Thymus (tissue), 11 donors: ENCODE measurements at regions not wholly inside any gene's neighbourhood (a gene's known extent, or its start where the extent isn't known, plus 50 kb on each side); places are given as distances from the start of the nearest gene placed in this dataset.

ENCODE experiments used
- DNase-seq, 9 donors: peaks; one replicate each; pipeline ENCODE4 v3.0.0-alpha.2; 2013; ENCODE audit warnings: low spot score in 9 of 9, low read depth in 6 of 9, missing footprints in 1 of 9
- H3K27ac ChIP-seq, 2 donors: one replicate each; pipeline ENCODE4 v1.5.1; 2013; ENCODE audit warnings: control low read depth in 1 of 2, low read depth in 1 of 2, low read length in 1 of 2, mild to moderate bottlenecking in 1 of 2, moderate library complexity in 1 of 2
- H3K27me3 ChIP-seq, 2 donors: one replicate each; pipeline ENCODE4 v1.5.1; 2013; ENCODE audit warnings: low read length in 1 of 2; ENCODE audit not compliant: control insufficient read depth in 2 of 2, insufficient read depth in 1 of 2
- H3K36me3 ChIP-seq, 2 donors: one replicate each; pipeline ENCODE4 v1.5.1; 2013; ENCODE audit warnings: low read length in 1 of 2, mild to moderate bottlenecking in 1 of 2, moderate library complexity in 1 of 2; ENCODE audit not compliant: control insufficient read depth in 2 of 2, insufficient read depth in 2 of 2
- H3K4me1 ChIP-seq, 2 donors: one replicate each; pipeline ENCODE4 v1.5.1; 2013; ENCODE audit warnings: low read length in 2 of 2; ENCODE audit not compliant: control insufficient read depth in 2 of 2, insufficient read depth in 2 of 2
- H3K4me3 ChIP-seq, 2 donors: one replicate each; pipeline ENCODE4 v1.5.1; 2013; ENCODE audit warnings: low read length in 2 of 2, control low read depth in 1 of 2, mild to moderate bottlenecking in 1 of 2
- H3K9me3 ChIP-seq, 2 donors: one replicate each; pipeline ENCODE4 v1.5.1; 2013; ENCODE audit warnings: low read length in 1 of 2, mild to moderate bottlenecking in 1 of 2; ENCODE audit not compliant: control insufficient read depth in 2 of 2, insufficient read depth in 1 of 2
- WGBS: extraction: QIAGEN DNeasy Blood & Tissue Kit; methylation state at CpG from one replicate; pipeline ENCODE4 v1.1.7; 2013; 5-methylcytosine and 5-hydroxymethylcytosine counted together
- donor health status: healthy.

DNA sequence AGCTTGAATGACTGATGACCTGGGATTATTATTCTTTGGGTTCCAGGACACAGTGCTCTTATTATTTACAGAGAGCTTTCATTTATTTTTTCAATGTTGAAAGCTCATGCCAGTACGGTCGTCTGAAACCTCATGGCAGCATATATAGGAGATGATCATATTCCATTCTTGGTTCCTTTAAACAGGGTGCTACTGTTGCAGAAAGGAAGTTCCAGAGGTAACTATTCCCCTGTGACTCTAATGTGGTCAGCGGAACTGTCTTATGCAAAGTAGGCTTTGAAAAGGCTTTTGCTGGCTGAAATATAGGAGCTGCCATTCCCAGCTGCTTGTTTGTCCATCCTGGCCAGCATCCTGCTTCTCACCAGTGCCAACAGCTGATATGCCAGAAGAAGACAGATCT lies 208.3 kb upstream of the LEF1 start:
- WGBS = 93% methylated on average over 3 of the region's 3 CpGs
- no peaks in the 10 kb centered on the region for H3K36me3 ChIP-seq
- no peaks in the 10 kb centered on the region for H3K27me3 ChIP-seq
- H3K9me3 ChIP-seq = peaks cover 0 to 7% of the 10 kb centered on the region in 2 donors
- DNase-seq = no peak
- H3K27ac ChIP-seq = no peak overlapping the region
- no peak overlapping the region for H3K4me3 ChIP-seq
- peaks cover 17 to 62% of the 10 kb centered on the region in 2 donors for H3K4me1 ChIP-seq

DNA sequence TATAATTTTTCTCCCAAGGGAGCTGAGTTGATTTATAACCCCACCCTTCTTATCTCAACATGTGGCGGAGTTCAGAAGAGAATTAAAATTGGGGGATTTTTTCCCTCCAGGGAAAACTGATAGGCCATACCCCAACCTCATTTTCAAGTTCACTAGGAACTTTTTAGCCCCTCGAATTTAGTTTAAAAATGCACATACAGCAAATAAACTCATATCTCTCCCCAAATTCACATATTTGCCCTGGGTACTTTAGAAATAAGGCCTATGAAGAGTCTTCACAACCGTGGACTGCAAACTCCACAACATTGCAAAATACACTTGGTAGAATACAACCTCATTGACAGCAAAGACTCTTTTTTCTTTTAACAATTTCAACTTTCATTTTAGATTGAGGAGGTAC lies 206.7 kb upstream of the LEF1 start:
- 96% methylated on average over 3 of the region's 3 CpGs for WGBS
- no peak for DNase-seq
- peaks cover 0 to 3% of the 10 kb centered on the region in 2 donors for H3K9me3 ChIP-seq
- no peak overlapping the region for H3K4me3 ChIP-seq
- no peak overlapping the region for H3K27ac ChIP-seq
- peaks cover 26 to 69% of the 10 kb centered on the region in 2 donors for H3K4me1 ChIP-seq
- no peaks in the 10 kb centered on the region for H3K27me3 ChIP-seq
- no peaks in the 10 kb centered on the region for H3K36me3 ChIP-seq

DNA sequence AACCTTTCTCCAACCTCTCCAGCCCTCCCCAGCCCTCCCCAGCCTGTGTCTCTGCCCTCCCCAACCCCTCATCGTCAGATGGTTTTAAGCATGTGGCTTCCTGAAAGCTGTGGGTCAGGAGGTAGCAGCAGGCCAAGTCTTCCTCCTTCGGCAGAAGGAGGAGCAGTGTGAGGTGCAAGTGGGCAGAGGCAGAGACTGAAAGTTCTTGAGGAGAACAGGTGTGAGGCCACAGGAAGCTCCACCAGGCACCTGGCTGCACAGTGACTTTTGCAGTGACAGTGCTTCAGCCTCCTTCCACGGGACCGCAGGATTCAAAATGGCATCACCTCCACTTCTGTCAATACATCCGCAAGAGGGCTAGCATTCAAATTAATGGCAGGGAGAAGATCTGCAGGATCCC lies 203.9 kb upstream of the LEF1 start:
- DNase-seq = peak; percentile 64 to 93 (median 77)

DNA sequence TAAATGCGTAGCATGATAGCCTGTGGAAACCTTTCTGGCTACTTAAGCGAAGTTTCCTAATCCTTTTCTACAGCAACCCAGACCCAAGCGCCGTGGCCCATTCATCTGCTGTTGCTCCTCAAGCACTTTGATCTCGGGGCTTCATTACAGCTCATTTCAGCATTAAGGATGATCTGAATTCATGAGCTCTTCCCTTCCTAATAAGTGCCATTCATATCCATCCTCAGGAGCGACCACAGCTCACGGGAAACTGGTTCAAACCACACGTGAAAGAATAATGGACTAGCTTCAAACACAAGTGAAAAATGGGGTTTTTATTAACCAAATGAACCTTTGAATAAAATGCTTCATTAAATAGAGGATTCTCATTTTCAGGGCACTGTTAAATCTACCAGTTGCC lies 202.6 kb upstream of the LEF1 start:
- Histone ChIP-seq H3K9me3 (no peaks in the 10 kb centered on the region), H3K4me3 (no peak overlapping the region), H3K27me3 (no peaks in the 10 kb centered on the region), H3K4me1 (peaks cover 34 to 81% of the 10 kb centered on the region in 2 donors), H3K36me3 (no peaks in the 10 kb centered on the region), H3K27ac (peak overlapping the region in 1 of 2 donors; percentile 80)
- DNase-seq = peak in 1 of 9 donors; percentile 39
- 68% methylated on average over 8 of the region's 8 CpGs for WGBS

More for the DNA sequence above, 203.9 kb upstream of the LEF1 start:
- WGBS = 11% methylated on average over 5 of the region's 5 CpGs
- Histone ChIP-seq H3K36me3 (no peaks in the 10 kb centered on the region), H3K4me1 (peaks cover 34 to 83% of the 10 kb centered on the region in 2 donors), H3K4me3 (no peak overlapping the region), H3K27ac (peak overlapping the region; percentile 67 to 80), H3K9me3 (no peaks in the 10 kb centered on the region), H3K27me3 (no peaks in the 10 kb centered on the region)

DNA sequence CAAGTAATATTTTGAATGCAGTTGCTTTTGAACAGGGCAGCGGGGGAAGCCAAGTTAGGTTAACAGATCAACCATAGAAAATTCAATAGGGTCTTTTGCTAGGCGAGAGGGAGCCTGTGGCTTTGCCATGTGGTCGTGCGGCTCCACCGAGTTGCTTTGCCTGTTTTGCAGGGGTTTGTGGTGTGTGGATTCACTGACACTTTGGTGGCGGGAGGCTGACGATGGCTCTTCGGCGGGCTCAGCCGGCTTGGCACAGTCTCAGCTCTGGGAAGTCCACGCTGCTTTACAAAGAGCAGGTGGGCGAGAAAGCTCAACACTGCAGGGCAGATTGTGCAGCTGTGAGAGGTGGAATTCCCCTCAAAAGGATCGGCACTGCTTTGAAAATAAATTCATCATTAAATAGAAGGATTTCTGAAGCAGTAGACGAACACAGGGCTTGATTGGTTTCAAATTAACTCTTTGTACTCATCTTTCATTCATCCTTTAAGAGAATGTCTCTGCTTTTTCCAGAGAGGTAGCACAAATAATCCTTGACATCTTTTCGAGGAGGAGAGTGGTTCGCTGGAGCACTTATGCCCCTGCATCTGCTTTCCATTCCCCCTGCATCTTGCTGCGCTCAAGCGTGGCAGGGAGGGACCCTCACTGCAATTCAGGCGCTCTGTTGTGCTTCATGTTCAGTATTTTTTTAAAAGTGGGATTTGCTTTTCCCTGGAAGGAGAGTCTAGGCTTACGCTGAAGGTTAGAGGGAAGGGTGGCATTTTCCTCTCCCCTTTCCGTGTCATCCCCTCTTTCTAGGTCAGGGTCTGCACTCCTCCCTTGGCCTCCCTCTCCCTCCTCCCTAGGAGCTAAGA lies 201.8 kb upstream of the LEF1 start:
- no peaks in the 10 kb centered on the region for H3K36me3 ChIP-seq
- DNase-seq = peak in 3 of 9 donors; percentile 54 to 77 (median 56)
- no peaks in the 10 kb centered on the region for H3K27me3 ChIP-seq
- WGBS = 30% methylated on average over 21 of the region's 21 CpGs
- peaks cover 34 to 83% of the 10 kb centered on the region in 2 donors for H3K4me1 ChIP-seq
- H3K27ac ChIP-seq = peak overlapping the region; percentile 80 to 84
- H3K9me3 ChIP-seq = no peaks in the 10 kb centered on the region
- H3K4me3 ChIP-seq = peak overlapping the region in 1 of 2 donors; percentile 36

DNA sequence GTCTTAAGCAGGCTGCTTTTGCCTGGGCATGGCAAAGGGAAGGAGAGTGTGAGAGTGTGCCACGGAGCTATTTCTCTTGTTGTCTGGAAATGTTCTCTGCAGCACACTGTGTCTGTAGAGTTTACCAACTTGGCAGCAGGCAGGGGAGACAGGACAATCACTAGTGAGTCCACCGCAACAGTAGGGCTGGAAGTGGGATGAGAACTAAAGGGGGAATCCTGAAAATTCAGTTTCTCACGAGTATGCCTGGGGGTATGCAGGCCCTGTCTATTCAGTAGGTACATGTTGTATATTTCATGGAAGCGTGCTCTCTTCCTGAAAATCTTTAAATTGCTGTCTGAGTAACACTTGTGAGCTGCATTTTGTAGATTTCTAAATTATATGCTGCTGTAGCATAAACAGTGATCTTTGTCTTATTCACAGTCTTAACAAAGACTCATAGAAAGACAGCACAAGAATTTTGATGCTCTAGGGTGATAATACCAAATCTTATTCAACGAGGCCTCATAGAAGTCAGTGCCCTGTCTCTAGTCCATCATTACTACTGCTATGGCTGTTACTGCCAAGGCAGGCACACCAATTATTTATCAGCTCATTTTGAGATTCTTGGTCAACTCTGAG lies 200.4 kb upstream of the LEF1 start:
- peaks cover 34 to 87% of the 10 kb centered on the region in 2 donors for H3K4me1 ChIP-seq
- no peaks in the 10 kb centered on the region for H3K9me3 ChIP-seq
- no peak overlapping the region for H3K4me3 ChIP-seq
- H3K27ac ChIP-seq = peak overlapping the region in 1 of 2 donors; percentile 80
- H3K36me3 ChIP-seq = no peaks in the 10 kb centered on the region
- no peaks in the 10 kb centered on the region for H3K27me3 ChIP-seq
- 89% methylated on average over 5 of the region's 5 CpGs for WGBS
- DNase-seq = no peak

DNA sequence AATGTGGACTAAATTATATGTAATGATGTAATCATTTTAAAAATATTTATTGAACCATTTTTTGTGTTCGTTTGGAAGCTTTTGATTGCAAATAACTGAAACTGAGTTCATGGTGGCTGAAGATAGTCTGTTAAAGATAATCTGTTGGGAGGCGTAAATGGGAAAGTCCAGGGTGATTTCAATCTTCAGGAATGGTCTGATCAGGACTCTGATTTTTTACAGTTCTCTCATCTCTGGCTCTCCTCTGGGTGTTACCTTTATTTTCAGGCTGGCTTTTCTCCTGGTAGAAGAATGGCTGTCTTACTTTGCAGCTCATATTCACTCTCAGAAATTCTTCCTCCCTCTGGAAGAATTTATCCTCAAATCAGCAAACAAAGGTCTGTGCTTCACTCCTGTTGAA lies 199.0 kb upstream of the LEF1 start:
- no peaks in the 10 kb centered on the region for H3K36me3 ChIP-seq
- no peaks in the 10 kb centered on the region for H3K27me3 ChIP-seq
- H3K9me3 ChIP-seq = no peaks in the 10 kb centered on the region
- DNase-seq = no peak
- 99% methylated on average over 2 of the region's 2 CpGs for WGBS
- peaks cover 38 to 87% of the 10 kb centered on the region in 2 donors for H3K4me1 ChIP-seq
- no peak overlapping the region for H3K27ac ChIP-seq
- no peak overlapping the region for H3K4me3 ChIP-seq

DNA sequence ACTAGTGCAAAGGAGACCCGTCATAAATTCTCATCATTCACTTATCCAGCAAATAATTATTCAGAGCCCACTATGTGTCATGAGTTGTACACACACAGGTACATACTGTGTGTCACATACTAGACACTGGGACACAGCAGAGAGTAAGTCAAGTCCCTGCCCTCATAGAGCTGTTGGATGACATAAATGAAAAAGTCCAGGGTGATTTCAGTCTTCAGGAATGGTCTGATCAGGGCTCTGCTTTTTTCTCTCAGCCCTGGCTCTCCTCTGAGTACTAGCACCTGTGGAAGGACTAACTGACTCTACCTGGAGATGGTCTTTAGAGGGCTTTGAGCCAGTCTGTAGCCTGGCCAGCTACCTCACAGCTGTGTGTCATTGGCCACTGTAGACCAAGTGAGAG lies 198.0 kb upstream of the LEF1 start:
- peak overlapping the region in 1 of 2 donors; percentile 3 for H3K27ac ChIP-seq
- peaks cover 40 to 86% of the 10 kb centered on the region in 2 donors for H3K4me1 ChIP-seq
- no peak overlapping the region for H3K4me3 ChIP-seq
- WGBS = 95% methylated on average over 1 of the region's 1 CpG
- H3K27me3 ChIP-seq = no peaks in the 10 kb centered on the region
- no peaks in the 10 kb centered on the region for H3K9me3 ChIP-seq
- no peak for DNase-seq
- no peaks in the 10 kb centered on the region for H3K36me3 ChIP-seq

DNA sequence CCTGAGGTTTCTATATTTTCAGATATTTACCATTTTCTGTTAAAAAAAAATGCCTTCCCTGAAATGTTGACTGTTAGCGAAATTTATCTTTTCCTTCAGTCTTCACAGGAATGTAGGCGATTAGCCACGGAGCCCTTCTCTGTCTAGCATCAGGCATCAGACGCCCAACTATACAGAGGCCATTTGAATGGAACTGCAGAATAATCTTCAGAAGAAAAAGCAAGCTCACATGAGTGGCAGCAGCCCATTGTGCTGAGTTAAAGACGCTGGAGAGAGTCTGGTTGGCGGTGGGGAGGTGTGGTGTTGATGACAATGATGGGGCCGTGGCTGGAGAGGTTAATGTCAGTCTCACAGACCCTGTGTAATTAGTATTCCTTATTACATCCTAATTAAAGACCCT lies 196.8 kb upstream of the LEF1 start:
- Histone ChIP-seq H3K27me3 (no peaks in the 10 kb centered on the region), H3K4me1 (peaks cover 39 to 86% of the 10 kb centered on the region in 2 donors), H3K27ac (no peak overlapping the region), H3K9me3 (no peaks in the 10 kb centered on the region), H3K36me3 (no peaks in the 10 kb centered on the region), H3K4me3 (no peak overlapping the region)
- 94% methylated on average over 7 of the region's 7 CpGs for WGBS
- no peak for DNase-seq
